MM.1S (cell line): ENCODE measurements at regions not wholly inside any gene's neighbourhood (a gene's known extent, or its start where the extent isn't known, plus 50 kb on each side); places are given as distances from the start of the nearest gene placed in this dataset.
"Not testable (repeated sequence)": the region's sequence is repeated elsewhere in the genome, so short reads cannot be mapped to it uniquely, and the experiment has no call there.

ENCODE experiments used
- CTCF ChIP-seq: fragments of 300-600 bp; sonication (generic); IDR thresholded peaks from 2 replicates; pipeline ENCODE4 v1.5.1; 2016; ENCODE audit warnings: antibody characterized with exemption, low read length, mixed read lengths
- EZH2 ChIP-seq: fragments of 300-600 bp; sonication (generic); optimal IDR thresholded peaks from 2 replicates; pipeline ENCODE3; 2017; ENCODE audit warnings: low read depth, mild to moderate bottlenecking, antibody characterized with exemption, low read length, mixed read lengths

- TF ChIP-seq CTCF, EZH2: not testable (repeated sequence)
These were observed 164.7 kb upstream of the ANKRD55 start for GRCh38 chr5:56397796-56398195.
